Kasumi-1 (cell line): ENCODE measurements at regions not wholly inside any gene's neighbourhood (a gene's known extent, or its start where the extent isn't known, plus 50 kb on each side); places are given as distances from the start of the nearest gene placed in this dataset.

Experiments used
- DNase-seq, 2 experiments: peaks; one replicate each; lab custom pipeline; 2025; lab: John Stamatoyannopoulos, UW

DNA sequence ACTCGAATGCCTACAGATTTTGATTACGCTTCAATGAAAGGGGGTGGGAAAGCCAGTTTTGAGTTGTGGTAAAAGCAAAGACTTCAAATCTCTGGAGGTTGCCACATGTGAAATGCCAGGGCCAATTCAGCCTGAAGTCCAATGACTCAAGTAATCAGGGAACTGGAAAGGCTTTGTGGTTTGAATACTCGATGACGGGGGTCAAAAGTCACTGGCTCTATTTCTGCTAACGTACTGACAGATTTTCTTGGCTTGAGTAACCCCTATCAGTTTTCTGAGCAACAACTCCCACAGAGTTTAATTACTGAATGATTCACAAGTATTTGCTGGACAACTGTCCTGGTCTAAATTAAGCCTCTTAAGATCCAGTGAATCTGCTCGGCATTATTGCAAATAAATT, 152.2 kb downstream of the SIPA1L2 start:
- DNase-seq = no peak

DNA sequence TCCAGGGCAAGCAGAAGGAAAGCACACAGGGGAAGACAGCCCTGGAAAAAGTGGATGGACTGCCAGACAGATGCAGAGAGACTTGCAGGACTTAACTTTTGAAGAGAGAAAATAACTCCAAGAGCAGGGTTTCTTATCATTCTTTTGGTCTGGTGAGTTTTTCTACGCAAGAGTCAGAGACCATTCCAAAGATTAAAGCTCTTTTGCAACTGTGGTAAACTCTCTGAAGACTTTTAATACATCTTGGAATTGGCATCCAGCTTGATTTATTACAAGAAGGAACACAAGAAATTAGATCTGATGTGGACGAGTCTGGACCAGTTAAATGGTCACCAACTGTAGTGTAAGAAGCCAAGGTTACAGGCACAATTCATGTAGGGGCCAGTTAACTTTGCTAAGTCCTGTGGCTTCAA, 153.4 kb downstream of the SIPA1L2 start:
- no peak for DNase-seq

DNA sequence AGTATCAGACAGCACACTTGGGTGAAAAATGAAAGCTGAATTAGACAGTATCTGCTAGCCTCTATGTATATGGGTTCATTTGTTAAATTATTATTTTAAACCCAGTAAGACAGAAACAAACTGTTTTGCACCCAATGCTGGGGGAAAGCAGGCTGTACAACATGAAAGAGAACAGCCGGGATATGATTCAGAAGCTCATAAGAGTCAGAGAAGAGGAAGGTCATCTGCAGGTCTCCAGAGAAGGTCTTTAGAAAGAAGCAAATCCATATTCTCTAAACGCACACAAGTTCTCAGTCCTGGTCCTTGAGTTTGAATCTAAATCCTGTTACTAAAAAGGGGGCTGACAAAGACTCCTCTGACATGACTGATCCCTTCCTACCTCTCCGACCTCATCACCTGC, 155.1 kb downstream of the SIPA1L2 start:
- DNase-seq = no peak

DNA sequence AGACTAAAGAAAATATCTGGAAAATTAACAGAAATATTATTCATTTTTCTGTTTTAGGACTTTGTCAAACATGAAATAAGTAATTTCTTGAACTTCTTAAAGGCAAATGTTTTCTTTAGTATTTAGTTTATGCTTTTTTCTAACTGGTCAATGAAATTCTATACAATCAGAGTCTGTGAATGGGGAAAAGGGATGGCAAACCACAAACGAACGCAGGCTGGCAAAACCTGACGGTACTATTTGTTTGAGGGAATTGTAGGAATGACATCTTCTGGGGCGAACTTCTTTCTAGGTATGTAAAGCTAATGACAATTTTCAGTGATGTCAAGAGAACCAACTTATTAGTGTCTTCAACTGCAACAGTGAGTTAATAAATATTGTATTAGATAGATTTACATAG, 156.0 kb downstream of the SIPA1L2 start:
- DNase-seq = no peak

DNA sequence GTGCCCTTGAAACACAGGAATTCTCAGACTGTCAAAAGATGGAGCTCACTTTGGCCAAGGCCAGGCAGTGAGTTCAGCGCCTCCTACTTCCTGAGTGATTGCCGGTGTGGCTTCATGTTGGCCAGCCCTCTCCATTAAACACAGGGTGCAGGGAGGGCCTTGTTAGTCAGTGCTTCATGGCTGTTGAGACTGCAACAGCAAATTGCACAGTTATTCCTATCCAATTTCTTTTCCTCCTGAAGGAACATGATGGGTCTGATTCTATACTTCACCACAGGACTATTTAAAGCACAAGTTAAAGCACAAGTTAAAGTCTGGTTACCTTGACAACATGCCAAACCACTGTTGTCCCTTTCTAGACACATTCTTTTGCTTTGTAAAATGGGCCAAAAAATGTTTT, 156.6 kb downstream of the SIPA1L2 start:
- DNase-seq = peak; percentile 52 to 53

DNA sequence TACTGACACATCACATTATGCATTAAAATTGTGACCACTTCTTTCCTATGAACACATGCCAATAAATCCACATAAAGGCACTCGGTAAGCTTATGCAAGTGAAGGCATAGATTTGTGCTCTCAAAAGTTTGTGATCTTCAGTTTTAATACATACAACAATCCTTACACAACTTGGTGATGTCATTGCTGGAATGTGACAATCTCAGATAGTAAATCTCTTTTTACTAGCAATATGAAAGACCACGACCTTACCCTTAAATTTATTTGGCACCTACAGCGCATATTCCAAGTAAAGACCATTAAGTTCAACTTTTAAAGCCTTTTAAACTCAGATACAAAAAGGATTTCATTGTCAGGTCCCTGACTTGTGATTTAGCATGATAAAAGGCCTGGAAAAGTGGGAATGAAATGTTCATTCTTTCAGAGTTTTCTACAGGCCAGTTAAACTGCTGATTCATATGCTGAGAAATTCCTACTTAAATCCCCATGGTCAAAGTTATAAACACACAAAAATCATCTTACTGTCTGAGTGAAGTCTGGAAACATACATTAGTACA, 157.4 kb downstream of the SIPA1L2 start:
- no peak for DNase-seq

DNA sequence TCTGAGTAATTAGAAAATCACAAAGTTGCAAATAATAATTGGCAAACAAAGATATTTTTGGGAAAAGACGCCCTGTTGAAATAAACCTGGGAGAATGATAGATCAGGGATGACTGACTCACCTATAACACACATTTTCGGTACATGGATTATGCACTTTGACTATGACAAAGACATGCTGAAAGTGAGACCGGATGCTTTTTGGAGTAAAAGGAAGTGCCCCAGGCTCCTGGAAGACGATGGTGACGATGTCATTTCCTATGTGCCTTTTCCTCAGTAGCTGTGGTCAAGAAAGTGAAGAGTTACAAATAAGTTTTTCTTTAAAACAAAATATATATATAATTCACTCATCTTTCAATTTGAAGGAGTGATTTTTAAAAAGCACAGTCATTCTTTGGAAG, 158.7 kb downstream of the SIPA1L2 start:
- peak; percentile 45 to 71 for DNase-seq

DNA sequence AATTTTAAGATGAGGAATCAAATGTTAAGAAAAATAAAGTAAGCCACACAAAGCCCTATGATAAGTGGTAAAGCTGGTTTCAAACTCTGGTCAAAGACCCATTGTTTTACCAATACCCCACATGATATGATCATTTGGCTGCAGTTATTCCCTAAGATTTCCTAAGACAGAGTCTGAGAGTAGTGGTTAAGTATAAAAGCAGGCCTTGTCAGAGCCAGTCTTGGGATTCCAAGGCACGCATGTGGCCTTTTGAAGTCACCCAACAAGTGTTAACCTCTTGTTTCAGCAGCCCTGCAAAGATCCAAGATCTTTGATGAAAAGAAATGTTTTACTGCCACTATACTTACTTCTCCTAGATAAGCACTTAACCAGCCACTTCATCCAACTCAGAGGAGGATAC, 159.2 kb downstream of the SIPA1L2 start:
- DNase-seq = no peak

DNA sequence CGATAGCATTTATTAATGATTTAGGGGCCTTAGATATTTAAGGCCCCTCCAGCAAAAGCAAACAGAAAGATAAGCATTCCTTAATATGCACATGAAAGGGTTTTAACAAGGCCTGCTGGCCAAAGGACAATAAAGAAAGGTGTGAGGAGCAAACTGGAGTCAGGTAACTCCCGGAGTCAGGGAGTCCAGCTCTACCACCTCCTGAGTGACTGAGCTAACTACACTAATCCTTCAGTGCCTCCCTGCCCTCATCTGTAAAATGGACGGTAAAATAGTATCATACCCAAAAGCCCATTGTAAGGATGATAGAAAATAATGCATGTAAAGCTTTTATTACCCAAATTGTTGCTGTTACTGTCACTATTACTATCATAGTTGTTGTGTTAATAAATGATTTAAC, 161.7 kb downstream of the SIPA1L2 start:
- no peak for DNase-seq

DNA sequence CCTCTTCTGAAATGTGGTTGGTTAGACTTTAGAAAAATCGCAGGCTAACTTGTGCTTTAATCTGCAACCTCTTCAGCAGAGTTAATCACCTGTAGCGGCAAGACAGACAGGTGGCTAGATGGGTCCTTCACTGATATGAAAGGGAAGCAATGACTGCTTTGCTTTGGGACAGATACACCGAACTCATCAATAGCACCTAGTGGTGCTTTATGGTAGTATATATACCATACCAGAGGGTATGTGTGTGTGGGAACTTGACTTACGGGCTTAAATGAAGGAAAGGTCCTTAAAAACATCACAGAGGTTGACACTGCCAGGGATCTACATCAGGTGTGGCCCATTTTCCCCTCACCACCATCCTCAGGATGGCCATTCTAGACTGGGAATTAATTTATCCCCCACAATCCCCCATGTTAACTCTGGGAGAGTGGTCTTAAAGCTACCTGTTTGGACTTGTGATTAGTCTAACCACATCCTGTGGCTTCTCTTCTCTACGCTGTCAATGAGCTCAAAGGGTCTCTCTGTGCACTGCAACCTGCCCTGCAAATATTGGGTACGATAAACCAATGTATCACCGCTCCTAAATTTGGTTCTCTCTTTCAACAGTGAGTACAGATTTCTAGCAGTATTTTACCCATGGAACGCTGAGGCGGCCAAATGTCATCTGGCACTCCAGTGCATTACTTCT, 162.7 kb downstream of the SIPA1L2 start:
- peak in 1 of 2 experiments; percentile 1 for DNase-seq

DNA sequence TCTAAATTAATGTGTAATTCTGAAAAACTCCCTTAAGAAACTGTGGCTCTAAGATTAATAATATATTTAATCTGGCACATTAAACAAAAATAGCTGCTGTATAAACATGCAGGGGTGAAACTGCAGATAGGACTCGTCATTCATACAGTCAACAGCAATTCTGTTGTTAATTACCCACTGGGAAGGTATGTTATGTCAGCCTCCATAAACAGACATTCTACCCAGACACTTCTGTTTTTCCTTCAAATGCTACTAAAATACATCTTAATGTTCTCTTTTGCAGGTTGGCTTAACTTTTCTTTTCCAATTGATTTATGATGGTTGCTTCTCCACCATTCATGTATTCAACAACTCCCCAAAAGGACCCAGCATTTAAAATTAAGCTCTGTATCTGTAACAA, 165.6 kb downstream of the SIPA1L2 start:
- DNase-seq = no peak

DNA sequence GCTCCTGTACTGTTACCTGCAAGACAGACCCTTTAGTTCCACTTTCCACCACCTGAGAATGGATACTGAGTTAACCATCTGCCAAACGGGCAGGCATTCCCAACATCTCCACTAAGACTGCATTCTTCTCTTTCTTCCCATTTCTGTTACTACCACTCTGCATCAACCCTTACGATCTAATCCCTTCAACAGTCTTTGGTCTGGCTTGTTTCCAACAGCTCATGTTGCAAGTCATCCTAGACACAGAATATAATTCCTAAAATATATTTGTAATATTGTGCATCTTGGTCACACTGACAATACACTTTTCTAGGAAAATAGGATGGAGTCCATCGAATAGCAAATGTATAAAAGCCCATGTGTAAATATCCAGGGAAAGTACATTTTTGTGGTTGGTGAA, 166.7 kb downstream of the SIPA1L2 start:
- DNase-seq = no peak

DNA sequence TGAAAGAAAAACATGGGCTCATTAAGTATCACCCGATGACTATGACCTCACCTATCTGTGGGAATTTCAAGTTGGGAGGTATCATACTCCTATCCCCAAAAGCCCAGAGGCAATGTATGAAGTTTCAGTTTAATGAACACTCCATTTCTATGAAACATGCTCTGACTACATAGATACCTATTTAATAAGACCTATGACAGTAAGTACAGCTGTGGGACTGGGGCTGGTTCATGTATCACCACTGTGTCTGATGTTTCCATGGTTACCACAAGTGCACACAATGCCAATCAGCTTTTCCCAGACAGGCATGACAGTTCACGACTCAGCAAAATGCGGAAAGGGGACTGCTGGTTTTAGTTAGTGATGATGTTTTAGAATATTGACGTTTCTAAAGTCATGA, 167.7 kb downstream of the SIPA1L2 start:
- no peak for DNase-seq

DNA sequence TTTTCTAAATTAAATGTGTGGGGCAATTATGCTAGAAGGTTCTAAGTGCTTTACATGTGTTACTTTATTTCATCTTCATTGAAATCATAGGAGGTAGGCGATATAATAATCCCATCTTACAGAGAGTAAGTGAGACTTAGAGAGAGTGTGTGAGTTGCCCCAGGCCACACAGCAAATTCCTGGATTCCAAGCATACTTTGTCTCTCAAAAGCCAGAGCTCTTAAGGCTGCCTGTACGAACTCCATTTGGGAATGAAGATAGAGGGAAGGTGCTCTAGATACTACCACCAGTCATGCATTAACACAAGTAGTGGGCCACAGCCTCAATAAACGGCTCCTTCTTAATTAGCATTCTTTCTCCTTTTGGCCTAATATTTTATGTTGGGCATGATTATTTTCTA, 170.1 kb downstream of the SIPA1L2 start:
- no peak for DNase-seq

DNA sequence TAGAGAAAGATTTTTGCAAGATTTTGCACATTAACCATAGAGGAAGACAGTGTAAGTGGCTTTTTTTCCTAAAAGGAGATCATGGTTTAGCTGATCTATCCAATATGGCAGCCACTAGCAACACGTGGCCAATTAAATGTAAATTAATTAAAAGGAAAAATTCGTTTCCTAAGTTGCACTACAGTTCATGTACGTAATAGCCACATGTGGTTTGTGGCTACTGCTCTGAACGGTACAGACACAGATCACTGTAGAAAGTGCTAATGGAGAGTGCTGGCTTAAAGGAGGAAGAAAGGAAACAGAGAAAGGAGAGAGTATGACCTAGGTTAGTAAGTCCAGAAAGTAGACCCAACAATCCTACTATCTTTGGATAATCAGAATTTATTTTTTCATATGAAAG, 170.8 kb downstream of the SIPA1L2 start:
- peak; percentile 8 to 17 for DNase-seq

DNA sequence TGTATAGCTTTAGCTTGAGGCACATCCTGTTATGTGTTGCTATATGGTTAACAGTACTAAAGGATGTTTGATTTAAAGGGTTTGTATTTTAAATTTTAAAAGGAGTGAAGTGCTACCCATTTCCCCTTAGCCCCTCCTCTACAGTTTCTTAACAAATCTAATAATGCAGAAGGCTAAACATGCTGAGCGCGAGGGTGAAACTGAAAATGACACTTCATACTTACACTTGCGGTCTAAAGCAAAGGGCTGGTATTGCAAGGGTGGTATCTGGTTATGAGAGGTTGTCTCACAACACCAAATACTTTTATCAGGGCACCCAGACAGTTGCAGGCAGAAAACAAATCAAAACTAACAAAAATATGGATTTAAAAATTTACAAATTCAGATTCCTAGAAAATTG, 172.3 kb downstream of the SIPA1L2 start:
- DNase-seq = no peak

DNA sequence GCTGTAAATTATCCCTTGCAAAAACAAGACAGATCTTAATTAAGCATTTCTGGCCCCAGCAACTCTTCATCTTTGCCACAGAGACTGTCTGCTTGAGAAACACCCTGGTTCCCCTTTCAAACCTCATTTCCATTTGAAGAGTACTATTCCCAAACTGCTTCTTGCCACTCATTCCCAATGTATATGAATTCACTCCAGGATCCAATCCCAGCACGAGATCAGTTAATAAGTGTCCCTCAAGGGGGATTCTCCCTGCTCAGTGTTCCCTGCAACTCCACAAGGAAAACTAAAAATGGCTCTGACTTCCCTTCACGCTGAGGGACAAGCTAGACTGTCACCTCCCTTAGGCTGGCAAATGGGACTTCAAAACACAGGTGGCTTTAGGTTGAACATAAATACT, 173.2 kb downstream of the SIPA1L2 start:
- peak in 1 of 2 experiments; percentile 3 for DNase-seq

DNA sequence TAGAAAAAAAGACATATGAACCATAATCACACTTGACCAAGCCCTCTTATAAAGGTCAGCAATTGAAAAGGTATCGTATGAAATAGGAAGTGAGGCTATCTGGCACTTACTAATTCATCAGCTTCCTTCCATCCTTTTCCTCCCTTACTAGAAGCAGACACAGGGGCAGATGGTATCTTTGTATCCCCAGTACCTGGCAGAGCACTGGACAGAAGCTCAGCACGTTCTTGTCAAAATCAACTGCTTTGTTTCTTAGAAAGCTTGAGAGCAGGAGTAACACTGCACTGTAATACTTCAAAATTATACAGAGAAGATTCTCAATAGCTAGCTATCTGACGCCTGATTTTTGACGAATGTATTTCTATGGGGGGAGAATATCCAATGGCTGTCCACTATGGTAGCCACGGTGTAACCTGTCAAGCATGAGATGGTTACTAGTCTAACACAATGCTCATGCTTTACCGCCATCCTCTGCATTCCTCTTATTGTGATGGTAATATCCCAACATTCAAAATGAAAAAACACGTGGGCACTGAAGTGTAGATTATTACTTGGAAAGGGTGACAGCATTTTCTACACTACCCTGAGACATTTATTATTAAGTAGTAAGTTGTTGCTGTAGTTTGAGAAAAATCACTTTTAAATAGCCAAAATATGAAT, 175.6 kb downstream of the SIPA1L2 start:
- no peak for DNase-seq

DNA sequence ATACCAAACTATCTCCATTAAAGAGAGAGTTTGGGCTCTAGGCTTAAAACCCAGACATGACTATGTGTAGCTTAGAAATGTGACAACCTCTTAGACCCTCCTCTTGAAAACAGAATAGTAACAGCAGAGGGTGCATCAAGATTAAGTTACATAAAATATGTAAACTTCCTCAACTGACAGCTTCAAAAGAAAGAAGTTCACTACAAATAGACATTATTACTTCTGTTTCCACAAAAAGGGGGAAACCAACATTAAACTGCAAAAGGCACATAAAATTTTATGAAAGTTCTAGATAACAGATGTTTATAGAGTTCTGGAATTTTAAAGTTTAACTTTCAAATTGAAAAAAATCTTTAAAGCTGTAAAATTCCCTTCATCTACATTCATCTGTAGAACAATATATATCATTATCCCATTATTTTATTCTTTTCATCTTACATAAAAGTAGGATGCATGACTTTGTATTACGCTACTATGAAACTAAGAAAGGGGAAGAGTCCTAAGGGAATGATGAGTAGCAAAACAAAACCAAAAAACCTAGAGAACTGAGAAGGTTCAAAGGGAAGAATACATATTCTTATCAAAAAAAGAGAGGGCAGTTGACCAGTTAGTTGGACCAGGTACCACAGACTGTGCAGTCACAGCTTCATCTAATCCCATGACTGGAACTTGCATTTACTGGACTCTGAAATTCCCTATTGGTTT, 177.0 kb downstream of the SIPA1L2 start:
- peak in 1 of 2 experiments; percentile 7 for DNase-seq

DNA sequence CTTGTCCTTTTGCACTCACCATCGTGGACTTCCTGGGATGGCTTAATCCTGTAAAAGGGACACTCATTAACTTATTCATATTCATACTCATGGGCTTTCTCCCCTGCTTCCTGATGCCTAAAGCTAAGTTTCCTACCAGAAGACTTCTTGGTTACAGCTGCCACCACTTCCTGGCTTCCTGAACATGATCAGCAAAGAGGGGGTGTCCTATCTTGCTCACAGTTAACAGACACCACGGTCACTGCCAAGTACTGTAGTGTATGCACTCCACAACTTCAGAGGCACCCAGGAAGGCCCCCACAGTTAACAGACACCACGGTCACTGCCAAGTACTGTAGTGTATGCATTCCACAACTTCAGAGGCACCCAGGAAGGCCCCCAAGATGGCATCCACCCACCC, 177.8 kb downstream of the SIPA1L2 start:
- peak; percentile 63 to 68 for DNase-seq

DNA sequence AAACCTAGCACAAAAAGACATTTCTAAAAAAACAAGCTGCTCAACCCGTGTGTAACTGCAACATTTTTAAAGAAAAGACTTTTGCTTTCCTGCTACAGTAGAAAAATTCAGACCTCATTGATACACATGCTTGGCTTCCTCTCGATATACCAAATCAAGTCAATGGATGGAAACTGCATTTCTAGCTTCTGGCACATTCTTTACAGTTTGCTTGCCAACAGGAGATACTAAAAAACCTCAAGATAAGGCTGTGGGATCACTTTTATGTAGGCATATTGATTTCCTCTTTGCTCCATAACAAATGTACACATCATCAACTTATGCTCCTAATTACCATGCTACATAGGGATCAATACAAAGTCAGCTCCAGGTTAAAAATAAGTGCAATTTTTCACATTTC, 178.4 kb downstream of the SIPA1L2 start:
- DNase-seq = no peak

DNA sequence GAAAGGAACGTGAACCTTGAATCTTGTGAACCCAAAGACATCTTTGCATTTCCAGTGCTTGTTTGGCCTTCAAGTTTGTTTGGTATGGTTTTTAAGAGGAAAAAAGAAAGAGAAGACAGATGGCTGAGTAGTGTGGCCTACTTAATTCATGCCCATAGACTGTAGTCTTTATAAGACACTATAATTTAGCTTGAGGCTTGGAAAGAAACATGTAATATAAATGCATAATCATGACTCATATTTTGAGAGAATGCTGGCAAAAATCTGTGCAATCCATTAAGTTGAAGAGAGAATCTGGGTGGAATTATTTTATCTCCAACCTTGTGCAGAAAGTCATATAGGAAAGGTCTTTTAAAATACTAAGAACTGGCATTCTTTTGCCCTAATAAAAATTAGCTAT, 179.3 kb downstream of the SIPA1L2 start:
- no peak for DNase-seq

DNA sequence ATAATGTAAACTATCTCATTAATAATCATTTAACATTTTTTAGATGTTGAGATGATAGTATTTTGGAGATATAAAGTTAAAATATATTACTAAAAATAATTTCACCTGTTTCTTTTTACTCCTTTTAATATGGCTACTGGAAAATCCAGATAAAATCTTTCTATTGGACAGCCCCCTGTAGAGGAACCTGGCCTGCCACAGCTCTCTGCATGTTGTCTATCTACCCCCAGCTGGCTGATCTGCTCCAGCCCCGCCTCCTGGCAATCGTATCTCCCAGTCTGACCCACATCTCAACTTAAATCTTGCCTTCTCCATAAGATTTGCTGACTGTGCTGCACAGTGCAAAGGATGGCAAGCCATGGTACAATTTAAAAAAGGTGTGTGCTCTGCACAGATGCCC, 182.8 kb downstream of the SIPA1L2 start:
- no peak for DNase-seq
